ENCODE measurements at regions not wholly inside any gene's neighbourhood (a gene's known extent, or its start where the extent isn't known, plus 50 kb on each side); places are given as distances from the start of the nearest gene placed in this dataset.

GRCh38 chr13:50671497-50671850 lies 172.0 kb downstream of the DLEU7 start:
- ATAC-seq (ENCODE audit: low FRiP score): no peak
- TF ChIP-seq CTCF (IDR thresholded peaks at IDR 0.05): no peak
- DNase-seq (ENCODE audit: low spot score): no peak

- TF ChIP-seq CTCF (IDR thresholded peaks at IDR 0.05): no peak
- DNase-seq (ENCODE audit: low spot score) (no peak), ATAC-seq (ENCODE audit: low FRiP score) (no peak)
These were observed 171.5 kb downstream of the DLEU7 start for GRCh38 chr13:50672025-50672424.

GRCh38 chr13:50675651-50676050 lies 167.8 kb downstream of the DLEU7 start:
- TF ChIP-seq CTCF (IDR thresholded peaks at IDR 0.05): no peak
- no peak for DNase-seq (ENCODE audit: low spot score)
- no peak for ATAC-seq (ENCODE audit: low FRiP score)

GRCh38 chr13:50676602-50677001 lies 166.9 kb downstream of the DLEU7 start:
- ATAC-seq (ENCODE audit: low FRiP score) (no peak), DNase-seq (ENCODE audit: low spot score) (no peak)
- no peak for TF ChIP-seq CTCF (IDR thresholded peaks at IDR 0.05)

- TF ChIP-seq CTCF (IDR thresholded peaks at IDR 0.05): no peak
- DNase-seq (ENCODE audit: low spot score) (no peak), ATAC-seq (ENCODE audit: low FRiP score) (no peak)
These were observed 166.2 kb downstream of the DLEU7 start for GRCh38 chr13:50677258-50677657.

GRCh38 chr13:50677687-50678463 lies 165.6 kb downstream of the DLEU7 start:
- no peak for ATAC-seq (ENCODE audit: low FRiP score)
- TF ChIP-seq CTCF (IDR thresholded peaks at IDR 0.05): no peak
- DNase-seq (ENCODE audit: low spot score): no peak

- ATAC-seq (ENCODE audit: low FRiP score) (no peak), DNase-seq (ENCODE audit: low spot score) (no peak)
- no peak for TF ChIP-seq CTCF (IDR thresholded peaks at IDR 0.05)
These were observed 164.9 kb downstream of the DLEU7 start for GRCh38 chr13:50678464-50679162.
